ENCODE measurements at regions not wholly inside any gene's neighbourhood (a gene's known extent, or its start where the extent isn't known, plus 50 kb on each side); places are given as distances from the start of the nearest gene placed in this dataset.

- Mint-ChIP-seq H3K4me3 (ENCODE audit: low read depth, unreplicated experiment) (no peak overlapping the region), H3K9me3 (ENCODE audit: low read depth, unreplicated experiment) (peaks cover 21% of the 10 kb centered on the region), H3K4me1 (ENCODE audit: low read depth, unreplicated experiment) (no peaks in the 10 kb centered on the region), H3K36me3 (ENCODE audit: insufficient read depth, unreplicated experiment) (no peaks in the 10 kb centered on the region), H3K27ac (ENCODE audit: unreplicated experiment) (no peak overlapping the region), H3K27me3 (ENCODE audit: unreplicated experiment) (no peaks in the 10 kb centered on the region)
- CTCF ChIA-PET: interaction anchor here (0.6 kb wide), 1 partner anchor 48 kb away, joined by 3 read pairs; no protein-coding TSS in a partner anchor
- no peak for DNase-seq
- BruUV-seq (replicated peaks): no TSS peak
- TF ChIP-seq CTCF (IDR thresholded peaks at IDR 0.05; ENCODE audit: unreplicated experiment): no peak
- intact Hi-C loops (cut with micrococcal nuclease; ENCODE audit: unreplicated experiment): no loop called here
Measured at GRCh38 chr16:6481894-6482293, 850.8 kb upstream of the RBFOX1 start.

- H3K4me3 Mint-ChIP-seq (ENCODE audit: low read depth, unreplicated experiment): no peak overlapping the region
- intact Hi-C loops (cut with micrococcal nuclease; ENCODE audit: unreplicated experiment): no loop called here
- BruUV-seq (replicated peaks): no TSS peak
- no peak for DNase-seq
- H3K27me3 Mint-ChIP-seq (ENCODE audit: unreplicated experiment): no peaks in the 10 kb centered on the region
- H3K36me3 Mint-ChIP-seq (ENCODE audit: insufficient read depth, unreplicated experiment): no peaks in the 10 kb centered on the region
- peaks cover 17% of the 10 kb centered on the region for H3K9me3 Mint-ChIP-seq (ENCODE audit: low read depth, unreplicated experiment)
- TF ChIP-seq CTCF (IDR thresholded peaks at IDR 0.05; ENCODE audit: unreplicated experiment): no peak
- H3K4me1 Mint-ChIP-seq (ENCODE audit: low read depth, unreplicated experiment): no peaks in the 10 kb centered on the region
- CTCF ChIA-PET: no interaction called here
- no peak overlapping the region for H3K27ac Mint-ChIP-seq (ENCODE audit: unreplicated experiment)
Measured at GRCh38 chr16:6453742-6454141, 878.9 kb upstream of the RBFOX1 start.

- no peaks in the 10 kb centered on the region for H3K27me3 Mint-ChIP-seq (ENCODE audit: unreplicated experiment)
- no peaks in the 10 kb centered on the region for H3K4me1 Mint-ChIP-seq (ENCODE audit: low read depth, unreplicated experiment)
- H3K27ac Mint-ChIP-seq (ENCODE audit: unreplicated experiment): no peak overlapping the region
- DNase-seq: no peak
- no TSS peak for BruUV-seq (replicated peaks)
- no peaks in the 10 kb centered on the region for H3K36me3 Mint-ChIP-seq (ENCODE audit: insufficient read depth, unreplicated experiment)
- peaks cover 16% of the 10 kb centered on the region for H3K9me3 Mint-ChIP-seq (ENCODE audit: low read depth, unreplicated experiment)
- CTCF ChIA-PET: no interaction called here
- H3K4me3 Mint-ChIP-seq (ENCODE audit: low read depth, unreplicated experiment): no peak overlapping the region
- intact Hi-C loops (cut with micrococcal nuclease; ENCODE audit: unreplicated experiment): no loop called here
- no peak for TF ChIP-seq CTCF (IDR thresholded peaks at IDR 0.05; ENCODE audit: unreplicated experiment)
Measured at GRCh38 chr16:6447021-6447790, 885.4 kb upstream of the RBFOX1 start.

- Mint-ChIP-seq H3K36me3 (ENCODE audit: insufficient read depth, unreplicated experiment) (no peaks in the 10 kb centered on the region), H3K4me3 (ENCODE audit: low read depth, unreplicated experiment) (no peak overlapping the region), H3K27ac (ENCODE audit: unreplicated experiment) (no peak overlapping the region), H3K4me1 (ENCODE audit: low read depth, unreplicated experiment) (no peaks in the 10 kb centered on the region), H3K27me3 (ENCODE audit: unreplicated experiment) (no peaks in the 10 kb centered on the region), H3K9me3 (ENCODE audit: low read depth, unreplicated experiment) (peaks cover 14% of the 10 kb centered on the region)
- TF ChIP-seq CTCF (IDR thresholded peaks at IDR 0.05; ENCODE audit: unreplicated experiment): no peak
- intact Hi-C loops (cut with micrococcal nuclease; ENCODE audit: unreplicated experiment): no loop called here
- no peak for DNase-seq
- BruUV-seq (replicated peaks): no TSS peak
- CTCF ChIA-PET: no interaction called here
Measured at GRCh38 chr16:6446370-6446769, 886.3 kb upstream of the RBFOX1 start.

Data from Calu3 (cell line).